Suprapubic skin (tissue), 4 donors: ENCODE measurements at regions not wholly inside any gene's neighbourhood (a gene's known extent, or its start where the extent isn't known, plus 50 kb on each side); places are given as distances from the start of the nearest gene placed in this dataset.

Experiments
- DNase-seq, 2 donors: peaks; one replicate each; pipeline ENCODE4 v3.0.0-alpha.2; 2019; ENCODE audit warnings: low spot score in 2 of 2
- H3K27ac ChIP-seq: fragments of 200-600 bp; sonication (generic); one replicate; pipeline ENCODE4 v1.5.1; 2019
- H3K27me3 ChIP-seq: fragments of 200-600 bp; sonication (generic); one replicate; pipeline ENCODE4 v1.5.1; 2019
- H3K36me3 ChIP-seq: fragments of 200-600 bp; sonication (generic); one replicate; pipeline ENCODE4 v1.5.1; 2019
- H3K4me1 ChIP-seq: fragments of 200-600 bp; sonication (generic); one replicate; pipeline ENCODE4 v1.5.1; 2019
- H3K4me3 ChIP-seq: fragments of 200-600 bp; sonication (generic); one replicate; pipeline ENCODE4 v1.5.1; 2019; ENCODE audit warnings: mild to moderate bottlenecking
- H3K9me3 ChIP-seq: fragments of 200-600 bp; sonication (generic); one replicate; pipeline ENCODE4 v1.5.1; 2019
- CTCF ChIP-seq, 2 donors: fragments of 200-600 bp in 1 of 2; fragments of 450-650 bp in 1 of 2; sonication (generic) in 1 of 2; IDR thresholded peaks; one replicate each; pipeline ENCODE4 v1.5.1; 2016 to 2019; ENCODE audit warnings: antibody characterized with exemption in 2 of 2, mild to moderate bottlenecking in 1 of 2, moderate library complexity in 1 of 2
- EP300 ChIP-seq: sonication (generic); formaldehyde crosslinking; IDR thresholded peaks from one replicate; pipeline ENCODE4 v1.6.1; 2017; ENCODE audit warnings: antibody characterized with exemption
- POLR2A ChIP-seq, 2 donors: fragments of 450-650 bp; IDR thresholded peaks; one replicate each; pipeline ENCODE4 v1.6.1; 2017; ENCODE audit warnings: antibody characterized with exemption in 2 of 2, mild to moderate bottlenecking in 2 of 2, moderate library complexity in 2 of 2
- POLR2AphosphoS5 ChIP-seq, 3 donors: sonication (generic); formaldehyde crosslinking; IDR thresholded peaks; one replicate each; pipeline ENCODE4 v1.6.1; 2017; ENCODE audit warnings: antibody characterized with exemption in 3 of 3
- WGBS: methylation state at CpG from one replicate; pipeline ENCODE4 v1.1.5; 2018; 5-methylcytosine and 5-hydroxymethylcytosine counted together

DNA sequence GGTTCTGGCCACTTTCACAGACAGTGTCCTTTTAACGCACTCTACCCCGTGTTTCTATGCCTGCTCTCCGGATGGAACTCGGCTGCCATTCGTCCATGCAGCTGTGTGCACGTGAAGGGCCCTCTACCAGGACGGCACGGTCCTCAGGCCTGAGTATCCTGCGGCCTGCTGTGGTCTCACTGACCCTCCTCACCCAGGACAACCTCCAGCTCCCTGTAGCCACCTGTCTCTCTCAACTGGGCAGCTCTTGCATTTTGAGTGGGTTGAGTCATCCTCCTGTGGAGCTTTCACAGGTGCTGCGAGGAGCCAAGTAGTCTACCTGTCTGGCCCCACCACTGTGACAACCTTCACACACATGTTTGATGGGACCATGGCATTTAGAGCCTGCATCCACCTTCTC lies 321.7 kb upstream of the TSHZ3 start:
- H3K4me1 ChIP-seq: no peaks in the 10 kb centered on the region
- no peak overlapping the region for H3K27ac ChIP-seq
- no peaks in the 10 kb centered on the region for H3K36me3 ChIP-seq
- H3K9me3 ChIP-seq: no peaks in the 10 kb centered on the region
- 95% methylated on average over 10 of the region's 10 CpGs for WGBS
- no peaks in the 10 kb centered on the region for H3K27me3 ChIP-seq
- no peak for DNase-seq
- TF ChIP-seq POLR2AphosphoS5 (IDR thresholded peaks at IDR 0.05) (no peak), POLR2A (IDR thresholded peaks at IDR 0.05) (no peak), CTCF (IDR thresholded peaks at IDR 0.05) (no peak), EP300 (no peak)
- no peak overlapping the region for H3K4me3 ChIP-seq

DNA sequence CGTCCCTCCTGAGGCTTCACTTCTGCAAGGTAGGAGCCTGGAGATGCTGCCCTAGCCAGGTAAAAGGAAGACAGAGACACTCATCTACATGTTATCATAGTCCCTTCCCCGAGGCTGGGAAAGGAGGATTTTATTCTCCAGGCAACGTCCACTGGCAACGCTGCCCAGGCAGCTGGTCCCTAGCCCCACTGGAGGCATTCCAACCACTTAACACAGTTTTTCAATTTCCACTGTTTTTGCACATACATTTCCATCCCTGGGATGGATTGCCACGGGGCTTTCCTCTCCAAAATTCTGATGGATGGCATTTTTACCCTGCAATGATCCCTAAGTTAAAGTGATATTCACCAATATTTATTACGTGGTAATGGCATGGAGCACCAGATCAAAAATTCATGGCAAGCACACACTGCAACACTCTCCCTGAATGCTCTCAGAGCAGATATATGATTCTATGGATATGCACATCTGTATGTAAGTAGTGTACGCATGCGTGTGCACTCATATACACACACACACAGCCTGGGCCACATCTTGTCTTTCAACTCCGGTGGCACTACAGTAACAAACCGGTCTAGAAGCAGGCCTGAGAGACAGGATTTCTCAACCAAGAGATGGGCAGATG lies 322.3 kb upstream of the TSHZ3 start:
- no peak for DNase-seq
- Histone ChIP-seq H3K4me1 (no peaks in the 10 kb centered on the region), H3K27me3 (no peaks in the 10 kb centered on the region), H3K27ac (no peak overlapping the region), H3K36me3 (no peaks in the 10 kb centered on the region), H3K9me3 (no peaks in the 10 kb centered on the region), H3K4me3 (no peak overlapping the region)
- 78% methylated on average over 10 of the region's 10 CpGs for WGBS
- TF ChIP-seq EP300: no peak
- no peak for TF ChIP-seq POLR2AphosphoS5 (IDR thresholded peaks at IDR 0.05)
- no peak for TF ChIP-seq POLR2A (IDR thresholded peaks at IDR 0.05)
- TF ChIP-seq CTCF (IDR thresholded peaks at IDR 0.05): no peak

DNA sequence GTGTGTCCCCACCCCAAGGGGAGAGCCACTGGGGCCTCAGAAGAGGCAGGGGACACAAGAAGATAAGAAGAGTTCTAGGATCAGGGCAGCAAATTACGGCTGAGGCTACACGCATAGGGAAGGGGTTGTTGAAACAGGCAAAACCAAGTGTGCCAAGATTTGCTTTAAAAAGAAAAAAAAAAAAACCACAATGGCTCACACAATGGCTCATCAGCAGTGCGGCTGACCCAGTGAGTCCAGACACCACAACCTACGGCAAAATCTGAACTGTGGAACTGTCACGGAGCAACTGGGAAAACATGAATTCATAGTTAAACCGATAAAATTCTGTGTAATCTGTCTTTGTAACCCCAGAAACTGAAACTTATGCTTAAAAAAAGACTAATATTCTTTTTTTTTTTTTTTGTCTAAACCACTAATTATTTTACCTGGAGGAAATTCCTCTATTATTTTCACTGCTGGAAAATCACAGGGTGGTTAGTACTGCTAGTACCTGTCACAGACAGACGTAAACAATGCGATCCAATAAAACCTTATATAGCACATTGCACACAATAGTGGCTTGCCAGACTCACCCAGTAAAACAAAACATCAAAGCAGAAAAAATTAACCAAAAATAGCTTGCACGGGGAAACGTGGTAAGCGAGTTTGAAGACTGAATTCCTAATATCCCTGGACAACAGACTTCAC lies 325.4 kb upstream of the TSHZ3 start:
- H3K27me3 ChIP-seq: no peaks in the 10 kb centered on the region
- WGBS: 49% methylated on average over 11 of the region's 11 CpGs
- no peak for DNase-seq
- H3K4me1 ChIP-seq: no peaks in the 10 kb centered on the region
- H3K4me3 ChIP-seq: no peak overlapping the region
- H3K9me3 ChIP-seq: no peaks in the 10 kb centered on the region
- TF ChIP-seq POLR2AphosphoS5 (IDR thresholded peaks at IDR 0.05): no peak
- no peak for TF ChIP-seq CTCF (IDR thresholded peaks at IDR 0.05)
- TF ChIP-seq POLR2A (IDR thresholded peaks at IDR 0.05): no peak
- TF ChIP-seq EP300: no peak
- H3K27ac ChIP-seq: no peak overlapping the region
- no peaks in the 10 kb centered on the region for H3K36me3 ChIP-seq

DNA sequence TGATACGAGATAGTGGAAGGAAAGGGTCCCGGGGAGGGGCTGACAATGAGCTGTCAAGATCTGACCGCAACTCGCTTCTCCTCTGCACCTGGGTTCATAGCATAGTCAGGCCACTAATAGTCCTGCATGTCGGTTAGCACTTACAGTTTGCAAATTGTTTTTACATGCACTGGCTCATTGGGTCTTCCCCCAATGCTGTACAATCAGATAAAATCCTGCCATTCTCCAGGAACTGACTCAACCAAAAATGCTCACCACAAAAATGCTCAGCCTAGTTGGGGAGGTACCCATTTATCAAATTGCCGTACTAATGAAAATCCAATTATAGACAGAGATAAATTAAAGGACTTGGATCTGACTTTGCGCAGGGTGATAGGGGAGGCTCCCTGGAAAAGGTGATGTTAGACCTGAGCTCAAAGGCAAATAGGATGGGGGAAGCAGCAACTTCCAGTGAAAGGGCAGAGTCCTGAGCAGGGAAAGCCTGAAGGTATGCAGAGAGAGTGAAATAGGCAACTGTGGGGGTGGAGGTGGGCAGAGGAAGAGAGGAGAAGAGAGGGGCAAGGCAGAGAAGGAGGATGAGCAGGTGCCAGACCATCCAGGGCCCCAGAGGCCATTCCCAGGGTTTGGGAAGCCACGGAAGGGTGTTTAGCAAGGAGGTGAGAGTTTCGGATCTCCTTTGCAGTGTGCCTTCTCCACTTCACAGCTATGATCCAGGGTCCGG lies 326.1 kb upstream of the TSHZ3 start:
- no peaks in the 10 kb centered on the region for H3K36me3 ChIP-seq
- DNase-seq: no peak
- 70% methylated on average over 10 of the region's 10 CpGs for WGBS
- no peak overlapping the region for H3K27ac ChIP-seq
- no peaks in the 10 kb centered on the region for H3K4me1 ChIP-seq
- no peak overlapping the region for H3K4me3 ChIP-seq
- H3K27me3 ChIP-seq: no peaks in the 10 kb centered on the region
- no peaks in the 10 kb centered on the region for H3K9me3 ChIP-seq
- TF ChIP-seq POLR2AphosphoS5 (IDR thresholded peaks at IDR 0.05): no peak
- TF ChIP-seq POLR2A (IDR thresholded peaks at IDR 0.05): no peak
- no peak for TF ChIP-seq CTCF (IDR thresholded peaks at IDR 0.05)
- TF ChIP-seq EP300: no peak

DNA sequence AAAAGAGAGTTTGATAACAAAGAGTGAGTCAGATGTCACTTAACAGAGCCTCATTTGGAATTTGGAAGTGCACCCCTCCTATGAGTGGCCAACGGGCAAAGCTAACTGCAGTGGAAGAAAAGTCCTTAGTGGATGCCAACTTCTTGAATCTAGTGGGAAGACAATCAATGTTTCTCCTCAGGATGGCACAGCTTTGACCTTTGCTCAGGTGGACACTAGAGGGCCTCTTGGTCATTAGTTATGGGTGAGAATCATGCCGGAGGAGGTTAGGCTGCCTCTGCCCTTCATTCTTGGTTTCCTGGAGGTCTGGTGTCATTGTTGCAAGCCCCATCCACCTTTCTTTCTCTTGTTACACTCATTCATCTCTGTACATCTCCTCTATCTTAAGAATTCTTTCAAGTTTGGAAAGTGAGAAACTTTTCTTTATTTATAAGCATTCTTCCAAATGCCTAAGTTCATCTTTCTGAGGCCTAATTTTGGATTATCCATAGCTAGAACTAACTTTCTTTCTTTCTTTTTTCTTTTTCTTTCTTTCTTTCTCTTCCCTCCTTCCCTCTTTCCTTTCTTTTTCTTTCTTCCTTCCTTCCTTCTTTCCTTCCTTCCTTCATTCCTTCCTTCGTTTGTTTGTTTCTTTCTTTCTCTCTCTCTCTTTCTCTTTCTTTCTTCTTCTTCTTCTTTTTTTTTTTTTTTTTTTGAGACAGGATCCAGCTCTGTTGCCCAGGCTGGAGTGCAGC lies 327.2 kb upstream of the TSHZ3 start:
- Histone ChIP-seq H3K4me1 (no peaks in the 10 kb centered on the region), H3K36me3 (no peaks in the 10 kb centered on the region), H3K9me3 (no peaks in the 10 kb centered on the region), H3K4me3 (no peak overlapping the region), H3K27ac (no peak overlapping the region), H3K27me3 (no peaks in the 10 kb centered on the region)
- 70% methylated on average over 3 of the region's 3 CpGs for WGBS
- TF ChIP-seq POLR2AphosphoS5 (IDR thresholded peaks at IDR 0.05) (no peak), CTCF (IDR thresholded peaks at IDR 0.05) (no peak), POLR2A (IDR thresholded peaks at IDR 0.05) (no peak), EP300 (no peak)
- DNase-seq: no peak
